ENCODE measurements at regions not wholly inside any gene's neighbourhood (a gene's known extent, or its start where the extent isn't known, plus 50 kb on each side); places are given as distances from the start of the nearest gene placed in this dataset.
"Not testable (repeated sequence)": the region's sequence is repeated elsewhere in the genome, so short reads cannot be mapped to it uniquely, and the experiment has no call there.

GRCh38 chr17:22091840-22092239 is 399.5 kb downstream of the KCNJ18 start:
- not testable (repeated sequence) for TF ChIP-seq CTCF, POLR2A (IDR thresholded peaks at IDR 0.05)

All from esophagus squamous epithelium (tissue), 4 donors.